Fibroblast of lung (primary cell): ENCODE measurements at regions not wholly inside any gene's neighbourhood (a gene's known extent, or its start where the extent isn't known, plus 50 kb on each side); places are given as distances from the start of the nearest gene placed in this dataset.
A peak's percentile ranks its signal among the peaks of the same experiment; 100 is the strongest.

Source experiments
- DNase-seq, 2 donors: peaks; one replicate each; pipeline versions ENCODE4 v3.0.0 to v3.0.0-alpha.2; 2010; ENCODE audit warnings: low read depth in 2 of 2
- H2AFZ ChIP-seq: 2 replicates; pipeline ENCODE4 v1.5.1; 2012; ENCODE audit warnings: low read length, control low read depth, inconsistent platforms
- H3K27ac ChIP-seq: 2 replicates; pipeline ENCODE4 v1.5.1; 2011; ENCODE audit warnings: low read length, control low read depth; ENCODE audit not compliant: insufficient read depth
- H3K27me3 ChIP-seq: 2 replicates; pipeline ENCODE4 v1.5.1; 2011; ENCODE audit warnings: mild to moderate bottlenecking, low read length; ENCODE audit not compliant: control insufficient read depth, insufficient read depth
- H3K36me3 ChIP-seq: 2 replicates; pipeline ENCODE4 v1.5.1; 2011; ENCODE audit warnings: low read length; ENCODE audit not compliant: control insufficient read depth, insufficient read depth
- H3K4me1 ChIP-seq: 2 replicates; pipeline ENCODE4 v1.5.1; 2011; ENCODE audit warnings: low read length; ENCODE audit not compliant: control insufficient read depth, insufficient read depth; ENCODE audit errors: extremely low read depth
- H3K4me2 ChIP-seq: 2 replicates; pipeline ENCODE4 v1.5.1; 2011; ENCODE audit warnings: low read length, control low read depth; ENCODE audit not compliant: insufficient read depth; ENCODE audit errors: extremely low read depth
- H3K4me3 ChIP-seq, 4 experiments: fragments of 200-600 bp in 1 of 4; sonication (generic) in 1 of 4; replicated peaks in 1 of 4; 2 replicates each; pipeline ENCODE4 v1.5.1; 2011 to 2016; ENCODE audit warnings: low read length in 4 of 4, low read depth in 3 of 4, mild to moderate bottlenecking in 3 of 4, control low read depth in 2 of 4, inconsistent platforms in 1 of 4, mixed read lengths in 1 of 4; ENCODE audit not compliant: insufficient read depth in 1 of 4; ENCODE audit errors: control extremely low read depth in 1 of 4
- H3K79me2 ChIP-seq: 2 replicates; pipeline ENCODE4 v1.5.1; 2012; ENCODE audit warnings: mild to moderate bottlenecking, low read length, inconsistent platforms; ENCODE audit not compliant: control insufficient read depth, insufficient read depth
- H3K9ac ChIP-seq: 2 replicates; pipeline ENCODE4 v1.5.1; 2011; ENCODE audit warnings: mild to moderate bottlenecking, low read length, control low read depth; ENCODE audit not compliant: insufficient read depth
- H3K9me3 ChIP-seq: 2 replicates; pipeline ENCODE4 v1.5.1; 2012; ENCODE audit warnings: low read depth, low read length; ENCODE audit not compliant: control insufficient read depth, insufficient read depth
- H4K20me1 ChIP-seq: 2 replicates; pipeline ENCODE4 v1.5.1; 2011; ENCODE audit warnings: low read length; ENCODE audit not compliant: control insufficient read depth, insufficient read depth; ENCODE audit errors: extremely low read depth
- CTCF ChIP-seq, 2 donors: IDR thresholded peaks in 1 of 2; conservative IDR thresholded peaks in 1 of 2; 1 replicate in 1 of 2; 2 replicates in 1 of 2; pipeline ENCODE4 v1.5.1; 2011 to 2012; ENCODE audit warnings: low read length in 2 of 2, control low read depth in 1 of 2, inconsistent platforms in 1 of 2, low read depth in 1 of 2, mild to moderate bottlenecking in 1 of 2
- EZH2 ChIP-seq: IDR thresholded peaks from 2 replicates; pipeline ENCODE4 v1.5.1; 2012; ENCODE audit warnings: low read length, control low read depth, mild to moderate bottlenecking; ENCODE audit errors: missing control alignments

- no peaks in the 10 kb centered on the region for H3K9me3 ChIP-seq
- H2AFZ ChIP-seq: no peak overlapping the region
- H3K9ac ChIP-seq: no peak overlapping the region
- H3K36me3 ChIP-seq: no peaks in the 10 kb centered on the region
- no peaks in the 10 kb centered on the region for H3K4me1 ChIP-seq
- no peaks in the 10 kb centered on the region for H3K27me3 ChIP-seq
- no peak overlapping the region for H3K4me2 ChIP-seq
- H3K79me2 ChIP-seq: no peaks in the 10 kb centered on the region
- no peak overlapping the region for H3K4me3 ChIP-seq
- no peaks in the 10 kb centered on the region for H4K20me1 ChIP-seq
- TF ChIP-seq EZH2 (no peak), CTCF (conservative IDR thresholded peaks at IDR 0.05 in 1 of 2, IDR thresholded peaks at IDR 0.05 in 1 of 2; ENCODE audit: low read depth in 1 of 2, low read length in 2 of 2) (no peak)
- H3K27ac ChIP-seq: no peak overlapping the region
- DNase-seq: no peak
These were observed 196.5 kb downstream of the GADD45G start for GRCh38 chr9:89801341-89801740.

DNA sequence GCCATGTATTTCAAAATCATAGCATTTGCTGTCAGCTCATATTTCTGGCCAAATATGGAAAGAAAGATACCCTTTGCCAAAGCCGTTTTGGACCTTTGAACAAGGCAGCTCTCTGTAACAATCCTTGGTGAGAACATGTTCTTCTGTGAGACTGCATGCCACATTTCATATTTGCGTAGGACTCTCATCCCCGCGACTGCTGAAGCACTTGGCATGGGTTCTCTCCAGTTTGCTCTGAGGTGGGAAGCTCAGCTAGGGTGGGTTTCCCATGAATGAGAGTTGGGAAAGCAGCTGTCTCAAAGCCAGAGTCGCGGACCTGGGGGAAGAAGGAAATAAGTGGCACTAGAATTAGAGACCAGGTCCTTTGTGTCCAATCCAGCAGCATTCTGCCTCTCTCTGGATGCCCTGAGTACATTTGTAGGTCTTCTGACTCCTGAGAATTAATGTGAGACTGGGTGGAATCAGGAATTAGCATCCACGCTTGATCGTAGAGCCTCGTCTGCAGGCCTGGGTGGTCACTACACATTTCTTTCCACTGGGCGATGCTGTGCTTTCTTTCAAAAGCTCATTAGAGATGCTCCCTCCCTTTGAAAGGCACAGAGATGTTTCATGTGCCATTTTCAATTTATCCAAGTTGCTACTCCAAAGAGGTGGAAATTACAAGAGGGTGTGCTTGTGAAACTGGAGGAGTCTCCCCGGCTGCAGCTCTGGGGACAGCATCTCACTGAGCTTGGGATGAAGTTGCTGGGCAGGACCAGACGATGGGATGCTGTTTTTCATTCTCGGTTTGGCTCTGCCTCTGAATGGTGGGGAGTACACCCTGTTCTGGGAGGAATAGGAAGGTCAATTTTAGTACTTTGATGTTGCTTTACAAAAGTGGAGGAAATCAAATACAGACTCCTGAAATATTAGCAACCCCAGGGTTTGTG lies 197.2 kb downstream of the GADD45G start:
- Histone ChIP-seq H3K79me2 (no peaks in the 10 kb centered on the region), H3K27ac (no peak overlapping the region), H3K4me3 (no peak overlapping the region), H2AFZ (no peak overlapping the region), H3K27me3 (no peaks in the 10 kb centered on the region), H3K9me3 (no peaks in the 10 kb centered on the region), H4K20me1 (no peaks in the 10 kb centered on the region), H3K4me1 (no peaks in the 10 kb centered on the region), H3K36me3 (no peaks in the 10 kb centered on the region), H3K4me2 (no peak overlapping the region), H3K9ac (no peak overlapping the region)
- DNase-seq: no peak
- TF ChIP-seq CTCF (conservative IDR thresholded peaks at IDR 0.05 in 1 of 2, IDR thresholded peaks at IDR 0.05 in 1 of 2; ENCODE audit: low read depth in 1 of 2, low read length in 2 of 2) (no peak), EZH2 (no peak)

DNA sequence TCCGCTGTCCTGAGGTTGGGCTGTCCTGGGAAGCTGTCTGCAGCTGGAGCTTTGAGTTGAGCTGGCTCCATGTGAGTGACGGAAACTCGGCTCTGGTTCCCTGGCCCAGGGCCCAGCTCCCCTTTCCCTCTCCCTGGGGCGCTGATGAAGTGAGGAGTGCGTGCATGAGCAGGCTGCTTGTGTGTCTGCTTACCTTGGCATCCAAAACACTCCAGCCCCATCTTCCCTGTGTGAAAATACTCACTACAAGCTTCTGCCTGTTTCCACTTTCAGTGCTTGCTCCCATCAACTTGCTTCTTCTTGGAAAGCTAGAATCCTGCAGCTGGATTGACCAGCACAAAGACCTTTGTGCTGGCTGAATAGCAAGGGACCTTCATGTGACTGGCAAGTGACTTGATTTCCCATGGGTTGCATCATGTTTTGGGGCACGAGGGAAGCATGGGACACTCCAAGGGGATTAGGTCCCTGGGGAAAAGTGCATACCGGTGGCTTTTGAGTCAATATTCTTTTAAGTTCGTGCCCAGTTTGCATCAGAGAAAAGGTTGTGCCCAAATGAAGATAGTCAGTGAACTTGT lies 198.1 kb downstream of the GADD45G start:
- H2AFZ ChIP-seq: no peak overlapping the region
- no peak overlapping the region for H3K9ac ChIP-seq
- H3K27me3 ChIP-seq: no peaks in the 10 kb centered on the region
- no peaks in the 10 kb centered on the region for H3K9me3 ChIP-seq
- TF ChIP-seq CTCF (conservative IDR thresholded peaks at IDR 0.05 in 1 of 2, IDR thresholded peaks at IDR 0.05 in 1 of 2; ENCODE audit: low read depth in 1 of 2, low read length in 2 of 2): no peak
- TF ChIP-seq EZH2: no peak
- peak; percentile 21 to 33 for DNase-seq
- no peak overlapping the region for H3K27ac ChIP-seq
- no peaks in the 10 kb centered on the region for H3K4me1 ChIP-seq
- no peaks in the 10 kb centered on the region for H3K79me2 ChIP-seq
- H4K20me1 ChIP-seq: no peaks in the 10 kb centered on the region
- no peak overlapping the region for H3K4me3 ChIP-seq
- no peaks in the 10 kb centered on the region for H3K36me3 ChIP-seq
- H3K4me2 ChIP-seq: no peak overlapping the region
